ENCODE measurements at regions not wholly inside any gene's neighbourhood (a gene's known extent, or its start where the extent isn't known, plus 50 kb on each side); places are given as distances from the start of the nearest gene placed in this dataset.
"Not testable (repeated sequence)": the region's sequence is repeated elsewhere in the genome, so short reads cannot be mapped to it uniquely, and the experiment has no call there.

- DNase-seq, result no peak
Observed at GRCh38 chr5:152623951-152624350, 218.9 kb upstream of the NMUR2 start.

DNA sequence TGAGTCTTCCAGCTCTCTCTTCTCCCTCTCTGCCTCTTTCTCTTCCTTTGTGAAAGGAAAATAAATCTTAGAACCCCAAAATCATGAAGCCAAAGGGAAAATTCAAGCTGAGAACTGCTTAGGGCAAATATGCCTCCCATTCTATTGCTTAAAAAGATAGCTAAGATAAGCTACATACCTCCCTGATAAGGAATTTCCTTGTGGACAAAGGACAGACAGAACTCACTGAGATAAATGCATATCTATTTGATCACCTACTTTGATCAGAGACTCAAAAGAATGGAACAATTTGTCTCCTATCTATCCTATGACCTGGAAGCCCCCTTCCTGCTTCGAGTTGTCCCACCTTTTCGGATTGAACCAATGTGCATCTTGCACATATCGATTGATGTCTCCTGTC lies 220.6 kb upstream of the NMUR2 start:
- DNase-seq, result no peak

GRCh38 chr5:152631221-152631620 lies 226.1 kb upstream of the NMUR2 start:
- no peak for DNase-seq

DNA sequence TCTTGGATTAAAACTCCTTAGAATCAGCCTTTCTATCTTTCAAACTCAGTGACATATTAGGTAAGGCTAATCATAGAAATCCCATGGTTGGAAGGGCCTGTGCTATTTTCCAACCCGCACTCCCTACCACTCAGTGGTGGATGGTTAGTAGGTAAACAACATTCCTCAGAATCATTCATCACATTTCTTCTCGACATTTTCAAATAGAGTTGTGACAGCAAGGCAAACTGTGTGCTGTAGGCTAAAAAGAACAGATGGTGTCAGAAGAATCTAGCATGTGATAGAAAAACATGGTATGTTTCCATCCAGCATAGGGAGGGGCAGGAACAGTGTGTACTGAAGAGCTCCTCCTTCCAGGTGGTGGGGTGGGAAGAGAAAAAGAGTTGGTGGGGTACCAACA lies 227.3 kb upstream of the NMUR2 start:
- DNase-seq, result no peak

DNA sequence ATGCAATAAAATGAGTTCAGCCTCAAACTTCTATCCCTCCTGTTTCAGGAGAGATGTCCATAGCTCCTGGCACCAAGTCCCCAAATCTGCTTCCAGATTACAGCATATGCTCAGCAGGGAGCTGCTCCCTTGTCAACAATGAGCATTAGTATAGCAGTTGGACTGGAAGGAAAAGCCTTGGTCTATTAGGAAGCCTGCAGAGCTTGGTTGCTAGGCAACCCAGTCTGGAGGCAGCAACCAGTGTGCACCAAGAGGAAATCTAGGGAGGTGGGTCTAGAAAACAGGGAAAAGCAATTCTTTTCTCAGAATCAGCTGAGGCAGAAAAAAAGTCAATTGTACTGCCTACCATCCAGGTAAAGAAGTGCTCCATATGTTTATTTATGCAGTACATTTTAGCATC lies 229.5 kb upstream of the NMUR2 start:
- DNase-seq, result peak; percentile 85

GRCh38 chr5:152638996-152639552 lies 234.0 kb upstream of the NMUR2 start:
- DNase-seq, result no peak

DNA sequence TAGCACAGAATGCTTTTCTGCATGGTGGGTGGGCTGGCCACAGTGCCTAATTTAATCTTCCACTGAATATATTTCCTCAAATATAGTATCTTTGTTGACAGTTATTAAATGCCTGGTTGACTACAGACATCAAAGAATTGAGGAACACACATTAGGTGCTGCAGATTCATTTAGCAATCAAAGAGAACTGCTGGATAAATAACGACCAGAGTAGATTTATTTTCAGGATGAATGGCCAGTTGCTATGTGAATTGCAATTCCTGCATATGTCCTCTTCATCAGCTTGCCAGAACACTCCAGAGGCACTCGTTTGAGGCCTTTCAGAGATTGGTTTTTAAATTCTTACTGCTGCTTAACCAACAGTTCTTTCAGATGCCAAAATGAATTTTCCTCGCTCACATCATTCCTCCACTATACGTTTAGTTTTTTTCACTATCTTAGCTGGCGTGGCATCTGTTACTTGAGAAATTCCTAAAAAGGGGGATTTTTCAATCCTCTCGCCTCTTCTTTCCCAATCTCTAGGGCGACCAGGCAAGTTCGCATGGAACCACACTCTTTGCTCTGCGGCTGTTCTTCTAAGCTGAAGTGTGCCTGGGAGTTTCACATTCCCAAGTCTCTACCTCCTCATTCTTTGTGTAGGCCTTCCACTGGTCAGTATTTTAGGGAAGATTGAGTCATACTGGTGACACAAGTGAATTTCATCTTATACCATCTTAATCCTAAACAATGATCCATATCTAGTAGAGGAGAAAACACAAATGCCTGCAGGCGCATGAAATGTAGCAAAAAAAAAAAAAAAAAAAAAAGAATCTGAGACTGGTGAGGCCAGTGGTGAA lies 237.1 kb upstream of the NMUR2 start:
- no peak for DNase-seq

GRCh38 chr5:152642880-152643279 lies 237.8 kb upstream of the NMUR2 start:
- DNase-seq, result no peak

GRCh38 chr5:152644029-152644728 lies 239.1 kb upstream of the NMUR2 start:
- peak; percentile 25 for DNase-seq

DNA sequence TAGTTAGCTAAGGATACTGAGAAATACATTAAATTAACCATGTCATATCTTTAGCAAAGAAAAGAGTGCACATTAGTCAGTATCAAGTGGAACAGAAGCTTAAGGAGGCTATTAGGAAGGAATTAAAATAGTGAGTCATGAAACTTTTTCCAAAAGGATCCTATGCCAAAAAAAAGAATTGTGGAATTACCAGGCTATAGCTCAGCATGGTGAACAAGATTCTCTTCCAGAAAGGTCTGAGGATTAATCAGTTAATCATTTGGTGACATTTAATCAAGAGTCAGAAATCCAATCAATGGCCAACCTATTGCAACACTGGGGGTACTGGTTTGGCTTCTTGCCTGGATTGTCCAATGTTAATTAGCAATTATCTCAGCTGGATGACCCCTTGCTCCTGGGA lies 244.5 kb upstream of the NMUR2 start:
- DNase-seq, result no peak

- no peak for DNase-seq
Observed at GRCh38 chr5:152650413-152650812, 245.3 kb upstream of the NMUR2 start.

DNA sequence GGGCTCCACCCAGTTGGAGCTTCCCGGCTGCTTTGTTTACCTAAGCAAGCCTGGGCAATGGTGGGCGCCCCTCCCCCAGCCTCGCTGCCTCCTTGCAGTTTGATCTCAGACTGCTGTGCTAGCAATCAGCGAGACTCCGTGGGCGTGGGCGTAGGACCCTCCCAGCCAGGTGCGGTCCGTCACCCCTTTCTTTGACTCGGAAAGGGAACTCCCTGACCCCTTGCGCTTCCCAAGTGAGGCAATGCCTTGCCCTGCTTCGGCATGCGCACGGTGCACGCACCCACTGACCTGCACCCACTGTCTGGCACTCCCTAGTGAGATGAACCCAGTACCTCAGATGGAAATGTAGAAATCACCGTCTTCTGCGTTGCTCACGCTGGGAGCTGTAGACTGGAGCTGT lies 254.4 kb upstream of the NMUR2 start:
- DNase-seq, result not testable (repeated sequence)

DNA sequence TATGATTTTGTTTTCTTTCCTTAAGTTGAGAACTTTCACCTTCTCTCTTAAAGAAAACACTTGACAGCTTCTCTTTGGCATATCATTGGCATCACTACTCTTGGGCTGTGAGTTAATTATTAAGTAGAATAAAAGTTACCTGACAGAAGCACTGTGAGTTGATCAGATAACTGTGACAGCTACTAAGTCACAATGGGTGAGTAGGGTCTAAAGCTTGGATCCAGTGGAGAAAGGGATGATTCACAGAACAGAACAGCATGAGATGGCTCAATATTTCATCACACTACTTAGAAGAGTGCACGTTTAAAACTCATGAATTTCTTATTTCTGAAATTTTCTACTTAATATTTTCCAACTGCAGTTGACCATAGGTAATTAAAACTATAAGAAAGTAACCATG lies 268.5 kb upstream of the NMUR2 start:
- no peak for DNase-seq

DNA sequence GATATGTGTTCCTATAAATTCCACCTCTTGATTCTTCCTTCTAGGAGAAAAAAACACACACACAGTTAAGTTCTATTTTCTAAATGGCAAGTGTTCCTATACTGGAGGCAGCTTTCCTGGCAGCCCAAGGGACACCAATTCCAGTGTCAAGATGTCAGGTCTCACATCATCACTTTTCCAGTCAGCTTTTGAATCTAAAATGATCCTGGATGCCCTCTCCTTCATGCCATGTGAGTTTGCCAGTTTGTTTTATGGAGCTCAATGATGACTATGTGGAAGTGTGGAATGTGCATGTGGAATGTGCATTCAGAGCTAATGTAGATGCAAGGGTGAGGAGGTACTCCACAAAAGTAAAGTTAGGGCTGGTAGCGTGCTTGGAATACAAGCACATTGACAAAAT lies 269.3 kb upstream of the NMUR2 start:
- no peak for DNase-seq

GRCh38 chr5:152676196-152676595 lies 271.1 kb upstream of the NMUR2 start:
- peak; percentile 23 for DNase-seq

DNA sequence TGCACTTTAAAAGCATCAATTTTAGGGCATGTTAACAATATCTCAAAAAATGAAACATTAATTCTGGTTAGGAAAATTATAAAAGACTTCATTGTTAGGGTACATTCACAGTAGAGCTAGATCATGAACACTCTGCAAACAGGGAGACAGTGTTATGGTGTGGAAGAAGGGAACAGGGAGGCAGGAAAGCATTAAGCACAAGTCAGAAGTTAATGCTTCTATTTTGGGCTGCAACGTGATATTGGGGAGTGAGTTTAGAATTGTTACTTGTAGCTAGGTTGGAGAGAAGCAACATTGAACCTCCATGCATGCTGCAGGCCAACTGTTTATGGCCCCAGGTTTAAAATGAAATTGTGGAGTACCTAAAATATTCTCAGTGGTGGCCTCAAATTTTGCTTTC lies 278.1 kb upstream of the NMUR2 start:
- no peak for DNase-seq

- no peak for DNase-seq
Observed at GRCh38 chr5:152686931-152687330, 281.9 kb upstream of the NMUR2 start.

- DNase-seq, result no peak
Observed at GRCh38 chr5:152688561-152689249, 283.6 kb upstream of the NMUR2 start.

- DNase-seq, result no peak
Observed at GRCh38 chr5:152689250-152689711, 284.2 kb upstream of the NMUR2 start.

GRCh38 chr5:152694231-152694630 lies 289.2 kb upstream of the NMUR2 start:
- DNase-seq, result no peak

DNA sequence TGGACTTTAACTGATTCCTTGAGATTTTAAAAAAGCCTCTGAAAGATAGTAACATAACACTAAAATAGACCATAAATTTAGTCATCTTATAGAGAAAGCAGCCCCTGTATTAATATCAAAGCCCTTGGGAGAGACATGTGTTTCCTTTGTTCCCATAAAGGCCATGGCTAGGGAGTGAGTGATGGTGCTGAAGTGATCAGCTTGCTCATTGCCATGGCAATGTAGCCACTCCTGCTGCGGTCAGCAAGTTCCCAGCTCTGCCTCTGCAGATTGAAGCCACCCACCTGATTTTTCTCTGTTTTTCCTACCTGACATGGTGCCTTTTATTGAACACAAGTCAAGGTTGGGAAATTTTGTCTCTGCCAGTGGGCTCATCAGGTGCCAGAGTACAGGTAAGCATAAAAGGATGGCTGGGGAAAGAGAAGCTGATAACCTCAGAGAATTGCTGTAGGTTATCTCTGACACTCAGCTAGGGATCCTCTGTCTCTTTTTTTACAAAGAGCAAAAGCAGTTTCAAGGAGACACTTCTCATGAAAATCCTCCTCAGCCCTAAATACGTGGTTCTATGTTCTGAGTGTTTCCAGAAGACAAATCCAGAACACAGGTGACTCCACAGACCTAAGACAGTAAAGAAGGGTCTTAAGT lies 296.3 kb upstream of the NMUR2 start:
- DNase-seq, result peak; percentile 13

DNA sequence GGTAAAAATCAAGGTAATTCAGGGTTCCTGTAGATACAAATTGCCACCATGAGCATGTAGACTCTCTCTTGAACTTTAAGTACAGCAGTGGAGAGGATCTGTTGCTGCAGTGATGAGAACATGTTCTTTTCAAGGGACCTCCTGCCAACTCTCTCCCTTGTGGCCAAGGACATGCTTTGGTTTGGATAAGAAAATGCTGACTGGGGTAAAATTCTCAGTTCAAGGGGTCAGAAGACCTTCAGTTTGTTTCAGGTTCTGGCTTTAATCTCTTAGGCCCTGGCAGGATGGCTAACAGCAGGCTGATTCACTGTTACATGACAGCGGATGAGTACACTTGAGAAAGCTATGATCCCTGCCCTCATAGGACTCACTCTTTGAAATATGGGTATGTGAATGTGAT lies 299.2 kb upstream of the NMUR2 start:
- DNase-seq, result no peak

- no peak for DNase-seq
Observed at GRCh38 chr5:152711801-152712388, 306.8 kb upstream of the NMUR2 start.
